GM21786 (cell line): ENCODE measurements at regions not wholly inside any gene's neighbourhood (a gene's known extent, or its start where the extent isn't known, plus 50 kb on each side); places are given as distances from the start of the nearest gene placed in this dataset.

Experiments used
- ATAC-seq: cut with Tn5 transposase; IDR thresholded peaks from one replicate; pipeline ENCODE4 v1.9.1; 2021; ENCODE audit not compliant: unreplicated experiment

GRCh38 chr3:135784557-135784956, 181.0 kb upstream of the PPP2R3A start:
- ATAC-seq = peak; percentile 80

- ATAC-seq = no peak
These were observed 177.4 kb upstream of the PPP2R3A start for GRCh38 chr3:135788146-135788545.

DNA sequence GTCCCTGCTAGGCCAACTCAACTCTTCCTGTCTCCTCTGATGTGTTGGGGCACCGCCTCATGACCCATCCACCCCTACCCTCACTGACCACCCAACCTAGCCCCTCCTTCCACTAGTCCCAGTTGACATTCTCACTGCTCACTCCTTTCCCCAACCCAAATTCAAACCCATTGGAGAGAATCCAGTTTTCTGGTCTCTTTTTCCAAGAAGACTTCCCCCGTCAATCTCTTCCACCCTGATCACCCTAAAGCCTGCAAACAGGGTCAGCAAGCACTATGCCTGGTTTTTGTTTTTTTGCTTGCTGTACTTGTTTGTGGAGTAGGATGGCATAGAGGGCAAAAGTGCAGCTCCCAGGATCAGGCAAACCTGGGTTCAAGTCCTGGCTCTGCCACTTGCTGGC, 176.6 kb upstream of the PPP2R3A start:
- no peak for ATAC-seq

- ATAC-seq = no peak
These were observed 173.4 kb upstream of the PPP2R3A start for GRCh38 chr3:135792174-135792573.

- ATAC-seq = no peak
These were observed 172.6 kb upstream of the PPP2R3A start for GRCh38 chr3:135792858-135793475.

DNA sequence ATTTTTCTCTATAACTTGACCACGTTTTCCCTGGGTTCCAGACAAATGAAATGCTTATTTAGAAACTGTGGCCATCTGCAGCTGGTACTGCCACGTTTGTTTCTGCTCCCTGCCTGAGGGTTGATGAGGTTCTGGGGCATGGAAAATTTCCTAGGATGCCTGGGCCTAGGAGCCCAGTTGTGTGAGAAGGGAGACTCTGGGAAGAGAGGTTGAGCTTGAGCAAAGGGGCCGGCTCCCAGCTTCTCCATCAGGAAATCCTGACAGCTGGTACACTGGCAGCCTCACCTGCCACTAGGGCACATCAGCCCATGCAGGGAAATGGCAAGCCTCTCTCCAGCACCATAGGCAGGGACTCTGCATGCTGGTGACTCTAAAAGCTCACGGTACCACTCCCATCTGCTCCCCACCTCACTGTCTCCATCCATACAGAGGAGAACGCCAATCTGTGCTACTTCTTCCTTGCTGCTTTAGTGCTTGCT, 165.4 kb upstream of the PPP2R3A start:
- ATAC-seq = no peak

DNA sequence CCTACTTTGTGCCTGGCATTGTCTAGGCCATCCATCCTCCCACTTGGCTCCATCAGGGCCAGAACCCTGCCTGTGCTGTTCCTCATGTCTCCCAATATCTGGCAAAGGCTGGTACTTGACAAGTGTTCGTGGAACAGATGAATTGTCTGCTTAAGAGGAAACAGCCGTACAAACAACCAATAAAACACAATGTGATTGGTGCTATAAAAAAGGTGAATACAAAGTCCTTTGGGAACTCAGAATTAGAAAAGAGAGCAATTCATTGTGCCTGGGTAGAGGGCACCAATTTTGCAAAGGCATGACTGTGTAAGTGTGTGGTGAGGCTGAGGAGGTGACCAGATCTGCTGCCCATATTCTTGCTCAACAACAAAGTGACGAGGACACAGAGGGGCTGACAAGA, 164.5 kb upstream of the PPP2R3A start:
- no peak for ATAC-seq

- no peak for ATAC-seq
These were observed 163.4 kb upstream of the PPP2R3A start for GRCh38 chr3:135802171-135802570.

GRCh38 chr3:135803028-135803692, 162.4 kb upstream of the PPP2R3A start:
- no peak for ATAC-seq

DNA sequence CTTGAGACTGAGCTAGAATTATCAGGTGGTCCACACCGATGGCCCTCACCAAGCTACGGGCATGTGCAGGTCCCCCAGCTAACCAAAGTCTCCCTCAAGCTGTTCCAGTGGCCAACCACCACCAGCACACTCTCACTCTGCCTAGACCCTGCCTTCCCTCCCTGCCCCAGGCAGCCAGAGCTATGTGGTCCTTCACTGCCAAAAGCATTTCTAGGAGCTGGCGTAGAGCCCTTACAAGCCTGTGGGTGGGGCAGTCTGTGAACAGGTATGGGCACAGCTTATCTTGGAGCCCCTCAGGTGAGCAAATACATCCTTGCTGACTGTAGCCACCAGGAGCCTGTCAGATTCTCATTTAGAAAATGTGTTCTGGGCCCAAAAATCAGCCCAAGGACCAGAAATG, 159.8 kb upstream of the PPP2R3A start:
- no peak for ATAC-seq

DNA sequence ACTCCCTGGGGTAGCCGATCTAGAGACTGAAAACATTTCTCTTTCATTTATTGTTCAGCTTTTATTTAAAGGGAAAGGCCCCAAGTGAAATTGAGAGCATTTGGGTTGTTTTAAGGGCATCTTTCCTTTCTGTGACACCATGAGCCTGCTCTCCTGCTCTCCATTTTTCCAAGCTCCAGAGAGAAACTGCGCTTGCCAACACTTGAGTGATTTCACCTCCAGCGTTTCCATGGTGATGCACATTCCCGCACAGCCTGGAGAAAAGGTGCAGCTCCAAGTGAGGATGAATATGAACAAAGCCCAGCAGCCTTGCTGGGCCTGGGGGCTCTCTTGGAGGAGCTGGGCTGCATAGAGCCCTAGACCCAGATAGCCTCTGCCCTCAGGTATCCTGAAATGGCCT, 159.2 kb upstream of the PPP2R3A start:
- no peak for ATAC-seq

- no peak for ATAC-seq
These were observed 157.6 kb upstream of the PPP2R3A start for GRCh38 chr3:135807879-135808278.

- no peak for ATAC-seq
These were observed 156.4 kb upstream of the PPP2R3A start for GRCh38 chr3:135809021-135809634.

GRCh38 chr3:135811651-135812050, 153.9 kb upstream of the PPP2R3A start:
- ATAC-seq = no peak

DNA sequence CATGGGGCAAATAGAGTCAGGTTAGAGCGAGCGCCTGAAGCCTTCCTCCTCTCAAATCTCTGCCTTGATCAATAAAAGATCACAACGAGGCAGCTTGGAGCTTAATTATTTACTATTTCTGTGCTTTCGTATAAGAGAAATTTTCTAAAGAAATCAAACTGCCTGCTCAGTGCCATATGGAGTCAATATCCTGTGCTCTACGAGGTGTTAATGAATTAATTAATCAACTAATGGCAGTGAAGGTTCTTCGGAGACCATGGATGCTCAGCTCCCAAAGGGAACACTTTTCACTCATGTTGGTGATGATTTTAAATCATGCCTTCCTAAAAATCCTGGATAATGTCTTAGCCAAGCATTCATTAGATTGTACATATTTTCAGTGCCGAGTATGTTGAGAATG, 153.5 kb upstream of the PPP2R3A start:
- ATAC-seq = no peak

DNA sequence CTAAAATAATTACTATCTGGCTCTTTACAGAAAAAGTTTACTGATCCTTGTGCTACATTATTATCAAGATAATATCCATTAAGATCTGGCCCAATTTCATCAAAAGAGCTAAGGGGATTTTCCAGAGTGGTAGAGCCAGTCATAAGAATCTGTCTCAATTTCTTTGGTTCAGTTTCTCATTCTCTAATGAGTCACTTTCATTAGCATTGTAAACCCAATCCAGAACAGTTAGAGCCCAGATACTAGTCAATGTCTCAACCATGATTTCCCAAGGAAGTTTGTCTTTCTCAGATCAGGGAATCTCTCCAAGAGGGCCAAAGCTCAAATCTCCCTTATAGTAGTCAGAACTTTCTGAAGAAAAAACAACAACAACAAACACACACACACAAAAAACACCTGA, 131.1 kb upstream of the PPP2R3A start:
- ATAC-seq = no peak

GRCh38 chr3:135837977-135838631, 127.4 kb upstream of the PPP2R3A start:
- ATAC-seq = no peak

DNA sequence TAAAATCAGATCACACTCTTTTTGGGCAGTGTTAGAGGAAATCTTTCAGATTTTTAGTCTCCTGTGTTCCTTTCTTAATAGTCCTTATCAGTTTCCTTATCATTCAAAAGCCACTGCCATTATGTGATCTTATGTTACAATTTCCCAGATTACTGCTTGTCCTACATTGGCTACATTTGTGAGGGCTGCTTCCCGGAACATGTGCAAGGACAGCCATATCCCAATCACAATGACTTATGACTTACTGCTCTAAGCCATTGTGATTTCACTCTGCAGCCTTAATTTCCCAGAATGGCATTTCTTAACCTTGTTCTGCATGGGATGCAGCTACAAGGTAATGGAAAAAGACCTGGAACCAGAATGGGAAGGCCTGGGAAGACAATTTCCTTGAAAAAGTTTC, 125.1 kb upstream of the PPP2R3A start:
- ATAC-seq = no peak

DNA sequence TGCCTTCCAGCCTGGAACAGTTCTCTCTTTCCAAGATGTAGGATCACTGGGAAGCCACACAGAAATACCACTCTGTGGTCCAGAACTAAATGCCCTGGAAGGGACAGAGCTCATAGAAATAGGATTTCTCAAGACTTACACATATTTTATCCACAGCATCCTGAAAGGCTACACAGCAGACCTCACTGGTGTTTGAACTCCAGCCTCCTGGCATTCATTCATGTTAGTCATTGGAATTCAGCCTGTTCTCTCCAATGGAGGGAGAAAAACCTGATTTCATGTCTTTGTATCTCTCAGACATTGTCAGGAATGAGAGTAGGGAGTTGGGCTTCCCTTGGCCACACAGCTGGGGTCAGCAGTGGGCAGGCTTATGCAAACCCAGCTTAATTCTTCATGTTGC, 121.1 kb upstream of the PPP2R3A start:
- ATAC-seq = no peak

- no peak for ATAC-seq
These were observed 117.5 kb upstream of the PPP2R3A start for GRCh38 chr3:135848051-135848450.

DNA sequence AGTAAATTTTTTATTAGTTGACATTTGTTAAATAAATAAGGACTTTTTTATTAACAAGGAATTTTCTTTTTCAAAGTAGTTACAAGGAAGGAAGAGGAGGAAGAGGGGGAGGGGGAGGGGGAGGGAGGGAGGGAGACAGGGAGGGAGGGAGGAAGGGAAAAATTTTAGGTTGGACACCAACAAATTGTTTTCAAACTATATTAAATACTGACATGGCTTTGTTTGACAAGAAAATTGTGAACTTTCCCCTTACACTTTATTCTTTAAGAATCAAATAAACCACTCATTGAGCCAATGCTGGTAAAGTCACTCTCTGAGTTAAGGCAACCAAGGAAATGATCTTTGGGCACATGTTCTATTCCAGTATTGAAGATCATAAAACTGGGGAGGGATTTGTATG, 115.7 kb upstream of the PPP2R3A start:
- no peak for ATAC-seq
